Spleen (tissue), 11 donors: ENCODE measurements at regions not wholly inside any gene's neighbourhood (a gene's known extent, or its start where the extent isn't known, plus 50 kb on each side); places are given as distances from the start of the nearest gene placed in this dataset.

Source experiments
- DNase-seq: peaks from one replicate; pipeline ENCODE4 v3.0.0-alpha.2; 2020
- H3K27ac ChIP-seq, 8 donors: fragments of 200-600 bp; sonication (generic) in 7 of 8; 1 replicate in 4 of 8; 2 replicates in 4 of 8; pipeline versions ENCODE4 v1.5.0 to v1.8.0; 2016 to 2021; ENCODE audit warnings: inconsistent platforms in 4 of 8, mild to moderate bottlenecking in 4 of 8, moderate library complexity in 1 of 8
- H3K27me3 ChIP-seq, 7 donors: fragments of 200-600 bp; sonication (generic) in 6 of 7; replicated peaks in 1 of 7; 1 replicate in 4 of 7; 2 replicates in 3 of 7; pipeline versions ENCODE4 v1.5.0 to v1.8.0; 2016 to 2021; ENCODE audit warnings: inconsistent platforms in 3 of 7, mild to moderate bottlenecking in 1 of 7
- H3K36me3 ChIP-seq, 6 donors: fragments of 200-600 bp; sonication (generic) in 5 of 6; 1 replicate in 4 of 6; 2 replicates in 2 of 6; pipeline versions ENCODE4 v1.5.0 to v1.8.0; 2016 to 2021; ENCODE audit warnings: inconsistent platforms in 2 of 6
- H3K4me1 ChIP-seq, 6 donors: fragments of 200-600 bp; sonication (generic) in 5 of 6; 1 replicate in 3 of 6; 2 replicates in 3 of 6; pipeline versions ENCODE4 v1.5.0 to v1.8.0; 2016 to 2021; ENCODE audit warnings: inconsistent platforms in 3 of 6
- H3K4me3 ChIP-seq, 8 donors: fragments of 200-600 bp; sonication (generic) in 7 of 8; 1 replicate in 4 of 8; 2 replicates in 4 of 8; pipeline versions ENCODE4 v1.5.0 to v1.8.0; 2016 to 2021; ENCODE audit warnings: inconsistent platforms in 4 of 8, mild to moderate bottlenecking in 4 of 8, moderate library complexity in 2 of 8
- H3K9me3 ChIP-seq, 8 donors: fragments of 200-600 bp; sonication (generic) in 7 of 8; 1 replicate in 4 of 8; 2 replicates in 4 of 8; pipeline versions ENCODE4 v1.5.0 to v1.8.0; 2016 to 2021; ENCODE audit warnings: inconsistent platforms in 4 of 8
- CTCF ChIP-seq, 11 experiments: fragments of 200-600 bp in 7 of 11; fragments of 450-650 bp in 4 of 11; sonication (generic) in 4 of 11; IDR thresholded peaks in 8 of 11; conservative IDR thresholded peaks in 3 of 11; 1 replicate in 7 of 11; 2 replicates in 4 of 11; pipeline versions ENCODE4 v1.4.0 to v1.8.0; 2016 to 2021; ENCODE audit warnings: antibody characterized with exemption in 11 of 11, inconsistent platforms in 4 of 11, mild to moderate bottlenecking in 1 of 11
- POLR2A ChIP-seq, 3 donors: fragments of 450-650 bp; IDR thresholded peaks; one replicate each; pipeline ENCODE4 v1.5.1; 2017; ENCODE audit warnings: antibody characterized with exemption in 3 of 3, mild to moderate bottlenecking in 1 of 3
- POLR2AphosphoS5 ChIP-seq, 3 donors: sonication (generic); formaldehyde crosslinking; IDR thresholded peaks; one replicate each; pipeline ENCODE4 v1.5.1; 2017; ENCODE audit warnings: antibody characterized with exemption in 3 of 3
- WGBS, 5 donors: extraction: QIAGEN DNeasy Blood & Tissue Kit in 3 of 5; methylation state at CpG; one replicate each; pipeline versions ENCODE4 v1.1.5 to v1.1.7; 2013 to 2018; 5-methylcytosine and 5-hydroxymethylcytosine counted together
- intact Hi-C: fragments of 100-400 bp; cut with DNase I; formaldehyde crosslinking; loops from one replicate; pipeline ENCODE4 v1.15.0; 2023; ENCODE audit warnings: low total_unique reads
- donor health status: healthy with polysubstance abuse.
- donor health status: DM: no; HTN: no; CAD: no; lungs with moderate emphysema.
- donor health status: DM: no; HTN: no; CAD: no.
- donor health status: Bipolar disorder and iron deficiency.
- donor health status: healthy.
- donor health status: DM: no; HTN: no; CAD: no.
- donor health status: DM: yes; HTN: yes; CAD: no.

- H3K36me3 ChIP-seq: no peaks in the 10 kb centered on the region
- intact Hi-C loops: no loop called here
- no peak overlapping the region for H3K27ac ChIP-seq
- H3K4me1 ChIP-seq: peaks cover 0 to 6% (median 0%) of the 10 kb centered on the region in 6 donors
- WGBS, 5 donors: 78 to 91% (median 89%) methylated on average over 19 of the region's 19 CpGs
- H3K4me3 ChIP-seq: no peak overlapping the region
- peak; percentile 32 for DNase-seq
- peaks cover 0 to 21% (median 0%) of the 10 kb centered on the region in 7 donors for H3K27me3 ChIP-seq
- TF ChIP-seq POLR2AphosphoS5 (IDR thresholded peaks at IDR 0.05) (no peak), CTCF (IDR thresholded peaks at IDR 0.05 in 8 of 11, conservative IDR thresholded peaks at IDR 0.05 in 3 of 11) (no peak), POLR2A (IDR thresholded peaks at IDR 0.05) (no peak)
- no peaks in the 10 kb centered on the region for H3K9me3 ChIP-seq
Measured at GRCh38 chr2:109066917-109067597, 61.9 kb upstream of the SH3RF3 start.

GRCh38 chr2:109066501-109066900, 62.5 kb upstream of the SH3RF3 start:
- Histone ChIP-seq H3K27me3 (peaks cover 0 to 19% (median 0%) of the 10 kb centered on the region in 7 donors), H3K4me1 (peaks cover 0 to 6% (median 0%) of the 10 kb centered on the region in 6 donors), H3K36me3 (no peaks in the 10 kb centered on the region), H3K4me3 (no peak overlapping the region), H3K9me3 (no peaks in the 10 kb centered on the region), H3K27ac (no peak overlapping the region)
- WGBS, 5 donors: 89 to 94% (median 93%) methylated on average over 7 of the region's 7 CpGs
- peak; percentile 63 for DNase-seq
- TF ChIP-seq CTCF (IDR thresholded peaks at IDR 0.05 in 8 of 11, conservative IDR thresholded peaks at IDR 0.05 in 3 of 11) (no peak), POLR2AphosphoS5 (IDR thresholded peaks at IDR 0.05) (no peak), POLR2A (IDR thresholded peaks at IDR 0.05) (no peak)
- intact Hi-C loops: no loop called here

- H3K9me3 ChIP-seq: no peaks in the 10 kb centered on the region
- 52 to 68% (median 58%) methylated on average over 7 of the region's 7 CpGs for WGBS, 5 donors
- peak; percentile 61 for DNase-seq
- TF ChIP-seq POLR2AphosphoS5 (IDR thresholded peaks at IDR 0.05) (no peak), CTCF (IDR thresholded peaks at IDR 0.05 in 8 of 11, conservative IDR thresholded peaks at IDR 0.05 in 3 of 11) (no peak), POLR2A (IDR thresholded peaks at IDR 0.05) (no peak)
- peaks cover 0 to 6% (median 0%) of the 10 kb centered on the region in 6 donors for H3K4me1 ChIP-seq
- H3K27ac ChIP-seq: no peak overlapping the region
- intact Hi-C loops: no loop called here
- H3K4me3 ChIP-seq: no peak overlapping the region
- H3K27me3 ChIP-seq: peaks cover 0 to 16% (median 0%) of the 10 kb centered on the region in 7 donors
- no peaks in the 10 kb centered on the region for H3K36me3 ChIP-seq
Measured at GRCh38 chr2:109065391-109065734, 63.6 kb upstream of the SH3RF3 start.

- Histone ChIP-seq H3K27me3 (peaks cover 0 to 16% (median 0%) of the 10 kb centered on the region in 7 donors), H3K4me1 (peaks cover 0 to 6% (median 0%) of the 10 kb centered on the region in 6 donors), H3K9me3 (no peaks in the 10 kb centered on the region), H3K4me3 (no peak overlapping the region), H3K36me3 (no peaks in the 10 kb centered on the region), H3K27ac (no peak overlapping the region)
- no peak for DNase-seq
- 76 to 83% (median 78%) methylated on average over 4 of the region's 4 CpGs for WGBS, 5 donors
- intact Hi-C loops: no loop called here
- no peak for TF ChIP-seq POLR2A (IDR thresholded peaks at IDR 0.05)
- TF ChIP-seq CTCF (IDR thresholded peaks at IDR 0.05 in 8 of 11, conservative IDR thresholded peaks at IDR 0.05 in 3 of 11): no peak
- TF ChIP-seq POLR2AphosphoS5 (IDR thresholded peaks at IDR 0.05): no peak
Measured at GRCh38 chr2:109064660-109065390, 64.2 kb upstream of the SH3RF3 start.
